DND-41 (cell line): ENCODE measurements at regions not wholly inside any gene's neighbourhood (a gene's known extent, or its start where the extent isn't known, plus 50 kb on each side); places are given as distances from the start of the nearest gene placed in this dataset.

Experiments used
- ATAC-seq: fragments of 200-7000 bp; cut with Tn5 transposase; 3 replicates; pipeline ENCODE4 v1.9.1; 2021; ENCODE audit warnings: low read depth; ENCODE audit not compliant: insufficient read depth
- DNase-seq: peaks from one replicate; pipeline ENCODE4 v3.0.0-alpha.2; 2020
- H2AFZ ChIP-seq: 2 replicates; pipeline ENCODE4 v1.6.0; 2012; ENCODE audit warnings: low read depth, low read length
- H3K27ac ChIP-seq: 2 replicates; pipeline ENCODE4 v1.5.1; 2012; ENCODE audit warnings: low read length, inconsistent platforms
- H3K27me3 ChIP-seq: fragments of 200-600 bp; sonication (generic); 2 replicates; pipeline ENCODE4 v1.6.0; 2012; ENCODE audit warnings: low read length, mild to moderate bottlenecking, inconsistent platforms; ENCODE audit not compliant: insufficient read depth, poor library complexity
- H3K36me3 ChIP-seq: 2 replicates; pipeline ENCODE4 v1.5.1; 2012; ENCODE audit warnings: low read length, inconsistent platforms; ENCODE audit not compliant: insufficient read depth
- H3K4me1 ChIP-seq: 2 replicates; pipeline ENCODE4 v1.5.1; 2012; ENCODE audit warnings: mild to moderate bottlenecking, low read length; ENCODE audit not compliant: insufficient read depth
- H3K4me2 ChIP-seq: 2 replicates; pipeline ENCODE4 v1.6.0; 2012; ENCODE audit warnings: mild to moderate bottlenecking, moderate library complexity, low read length, inconsistent platforms; ENCODE audit not compliant: insufficient read depth
- H3K4me3 ChIP-seq, 2 experiments: fragments of 200-600 bp in 1 of 2; shearing (Covaris generic) in 1 of 2; 2 replicates each; pipeline ENCODE4 v1.5.1; 2012 to 2016; ENCODE audit warnings: inconsistent platforms in 2 of 2, low read length in 2 of 2, mild to moderate bottlenecking in 2 of 2, low read depth in 1 of 2, moderate library complexity in 1 of 2
- H3K79me2 ChIP-seq: 2 replicates; pipeline ENCODE4 v1.6.0; 2012; ENCODE audit warnings: low read length, inconsistent platforms; ENCODE audit not compliant: insufficient read depth
- H3K9ac ChIP-seq: 2 replicates; pipeline ENCODE4 v1.6.0; 2012; ENCODE audit warnings: low read depth, mild to moderate bottlenecking, inconsistent platforms, low read length, moderate library complexity
- H3K9me3 ChIP-seq: 2 replicates; pipeline ENCODE4 v1.5.1; 2012; ENCODE audit warnings: low read length, moderate library complexity, mild to moderate bottlenecking, inconsistent platforms; ENCODE audit not compliant: insufficient read depth, severe bottlenecking
- H4K20me1 ChIP-seq: 2 replicates; pipeline ENCODE4 v1.6.0; 2012; ENCODE audit warnings: low read length; ENCODE audit not compliant: insufficient read depth
- EZH2 ChIP-seq: IDR thresholded peaks from 3 replicates; pipeline ENCODE4 v1.6.1; 2012; ENCODE audit warnings: borderline replicate concordance, low read depth, mild to moderate bottlenecking, moderate library complexity, low read length, inconsistent platforms; ENCODE audit not compliant: severe bottlenecking
- TF ChIP-seq, protein P1 (sequence below): IDR thresholded peaks from 2 replicates; pipeline ENCODE4 v1.5.1; 2012; ENCODE audit warnings: borderline replicate concordance, low read length, moderate library complexity, mild to moderate bottlenecking; ENCODE audit not compliant: poor library complexity, severe bottlenecking; ENCODE audit errors: extremely low read depth

- DNase-seq (no peak), ATAC-seq (no peak)
Measured at GRCh38 chr6:121896771-121897170, 461.3 kb downstream of the GJA1 start.

GRCh38 chr6:121897337-121897760, 461.9 kb downstream of the GJA1 start:
- ATAC-seq, result no peak
- H3K36me3 ChIP-seq, result no peaks in the 10 kb centered on the region
- DNase-seq, result no peak

More at GRCh38 chr6:121896771-121897170, 461.3 kb downstream of the GJA1 start:
- no peaks in the 10 kb centered on the region for H3K36me3 ChIP-seq
- H2AFZ ChIP-seq, result no peak overlapping the region
- no peaks in the 10 kb centered on the region for H4K20me1 ChIP-seq
- no peaks in the 10 kb centered on the region for H3K79me2 ChIP-seq
- H3K4me3 ChIP-seq, result no peak overlapping the region
- no peak for TF ChIP-seq EZH2
- TF ChIP-seq, protein P1, sequence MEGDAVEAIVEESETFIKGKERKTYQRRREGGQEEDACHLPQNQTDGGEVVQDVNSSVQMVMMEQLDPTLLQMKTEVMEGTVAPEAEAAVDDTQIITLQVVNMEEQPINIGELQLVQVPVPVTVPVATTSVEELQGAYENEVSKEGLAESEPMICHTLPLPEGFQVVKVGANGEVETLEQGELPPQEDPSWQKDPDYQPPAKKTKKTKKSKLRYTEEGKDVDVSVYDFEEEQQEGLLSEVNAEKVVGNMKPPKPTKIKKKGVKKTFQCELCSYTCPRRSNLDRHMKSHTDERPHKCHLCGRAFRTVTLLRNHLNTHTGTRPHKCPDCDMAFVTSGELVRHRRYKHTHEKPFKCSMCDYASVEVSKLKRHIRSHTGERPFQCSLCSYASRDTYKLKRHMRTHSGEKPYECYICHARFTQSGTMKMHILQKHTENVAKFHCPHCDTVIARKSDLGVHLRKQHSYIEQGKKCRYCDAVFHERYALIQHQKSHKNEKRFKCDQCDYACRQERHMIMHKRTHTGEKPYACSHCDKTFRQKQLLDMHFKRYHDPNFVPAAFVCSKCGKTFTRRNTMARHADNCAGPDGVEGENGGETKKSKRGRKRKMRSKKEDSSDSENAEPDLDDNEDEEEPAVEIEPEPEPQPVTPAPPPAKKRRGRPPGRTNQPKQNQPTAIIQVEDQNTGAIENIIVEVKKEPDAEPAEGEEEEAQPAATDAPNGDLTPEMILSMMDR, result no peak
- no peak overlapping the region for H3K9ac ChIP-seq
- peaks cover 5% of the 10 kb centered on the region; the same call in 1 of the 2 replicates for H3K4me1 ChIP-seq
- no peaks in the 10 kb centered on the region for H3K27me3 ChIP-seq
- H3K27ac ChIP-seq, result no peak overlapping the region
- H3K9me3 ChIP-seq, result no peaks in the 10 kb centered on the region
- no peak overlapping the region for H3K4me2 ChIP-seq

DNA sequence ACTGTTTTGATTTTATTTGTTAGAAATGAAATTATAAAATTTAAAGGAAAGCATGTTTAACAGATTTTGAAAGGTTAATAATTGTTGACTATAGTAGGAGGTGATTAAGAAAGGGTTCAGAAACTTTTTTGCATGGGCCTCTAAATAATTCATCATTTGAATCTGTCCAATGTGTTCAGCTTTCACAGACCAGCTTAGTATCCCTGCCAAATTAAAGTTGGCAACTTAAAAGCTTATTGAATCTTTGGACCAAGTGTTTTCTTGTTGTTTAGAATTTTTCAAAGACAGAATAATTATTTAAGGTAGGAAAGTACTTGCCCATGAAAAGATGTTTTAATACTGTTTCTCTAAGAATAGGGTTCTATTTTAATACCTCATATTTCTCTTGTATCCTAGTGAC, 466.0 kb downstream of the GJA1 start:
- Histone ChIP-seq H3K4me2 (no peak overlapping the region), H3K27me3 (no peaks in the 10 kb centered on the region), H3K9me3 (no peaks in the 10 kb centered on the region), H3K4me1 (peaks cover 5% of the 10 kb centered on the region; the same call in 1 of the 2 replicates), H3K27ac (no peak overlapping the region), H3K36me3 (no peaks in the 10 kb centered on the region), H4K20me1 (no peaks in the 10 kb centered on the region), H3K79me2 (no peaks in the 10 kb centered on the region), H3K9ac (no peak overlapping the region), H3K4me3 (no peak overlapping the region), H2AFZ (no peak overlapping the region)
- ATAC-seq (no peak), DNase-seq (no peak)
- TF ChIP-seq, protein P1, result no peak
- no peak for TF ChIP-seq EZH2

More at GRCh38 chr6:121897337-121897760, 461.9 kb downstream of the GJA1 start:
- no peak overlapping the region for H2AFZ ChIP-seq
- no peak for TF ChIP-seq EZH2
- no peaks in the 10 kb centered on the region for H3K79me2 ChIP-seq
- H3K4me3 ChIP-seq, result no peak overlapping the region
- peaks cover 5% of the 10 kb centered on the region; the same call in 1 of the 2 replicates for H3K4me1 ChIP-seq
- H3K9me3 ChIP-seq, result no peaks in the 10 kb centered on the region
- no peaks in the 10 kb centered on the region for H3K27me3 ChIP-seq
- no peak overlapping the region for H3K4me2 ChIP-seq
- H3K9ac ChIP-seq, result no peak overlapping the region
- H3K27ac ChIP-seq, result no peak overlapping the region
- no peaks in the 10 kb centered on the region for H4K20me1 ChIP-seq

- H3K27me3 ChIP-seq, result no peaks in the 10 kb centered on the region
- peaks cover 2% of the 10 kb centered on the region for H3K9me3 ChIP-seq
- DNase-seq, result no peak
- no peak overlapping the region for H3K27ac ChIP-seq
- H3K9ac ChIP-seq, result no peak overlapping the region
- TF ChIP-seq EZH2, result no peak
- TF ChIP-seq, protein P1, result no peak
- no peak overlapping the region for H3K4me3 ChIP-seq
- peaks cover 5% of the 10 kb centered on the region; the same call in 1 of the 2 replicates for H3K4me1 ChIP-seq
- ATAC-seq, result no peak
- no peak overlapping the region for H3K4me2 ChIP-seq
- no peaks in the 10 kb centered on the region for H3K36me3 ChIP-seq
- H2AFZ ChIP-seq, result no peak overlapping the region
- no peaks in the 10 kb centered on the region for H3K79me2 ChIP-seq
- no peaks in the 10 kb centered on the region for H4K20me1 ChIP-seq
Measured at GRCh38 chr6:121904559-121904958, 469.1 kb downstream of the GJA1 start.
